Liver (tissue), 8 donors: ENCODE measurements at regions not wholly inside any gene's neighbourhood (a gene's known extent, or its start where the extent isn't known, plus 50 kb on each side); places are given as distances from the start of the nearest gene placed in this dataset.
"Not testable (repeated sequence)": the region's sequence is repeated elsewhere in the genome, so short reads cannot be mapped to it uniquely, and the experiment has no call there.

ENCODE experiments used
- DNase-seq: peaks from one replicate; pipeline ENCODE4 v3.0.0-alpha.2; 2017; ENCODE audit warnings: low spot score
- H3K27ac ChIP-seq, 2 donors: one replicate each; pipeline ENCODE4 v1.7.0; 2013; ENCODE audit warnings: inconsistent platforms in 2 of 2, low read length in 2 of 2, control low read depth in 1 of 2, low read depth in 1 of 2, mild to moderate bottlenecking in 1 of 2
- H3K27me3 ChIP-seq, 4 donors: one replicate each; pipeline versions ENCODE4 v1.6.1 to v1.7.0; 2013; ENCODE audit warnings: low read length in 3 of 4, inconsistent platforms in 1 of 4, mild to moderate bottlenecking in 1 of 4, moderate library complexity in 1 of 4; ENCODE audit not compliant: control insufficient read depth in 4 of 4, insufficient read depth in 4 of 4
- H3K36me3 ChIP-seq, 4 donors: one replicate each; pipeline versions ENCODE4 v1.6.1 to v1.7.0; 2013; ENCODE audit warnings: low read length in 3 of 4, mild to moderate bottlenecking in 3 of 4, low read depth in 1 of 4, moderate library complexity in 1 of 4; ENCODE audit not compliant: control insufficient read depth in 4 of 4, insufficient read depth in 3 of 4
- H3K4me1 ChIP-seq, 4 donors: one replicate each; pipeline versions ENCODE4 v1.6.1 to v1.7.0; 2013; ENCODE audit warnings: low read length in 3 of 4, mild to moderate bottlenecking in 3 of 4, moderate library complexity in 1 of 4; ENCODE audit not compliant: control insufficient read depth in 4 of 4, insufficient read depth in 4 of 4
- H3K4me3 ChIP-seq, 3 donors: one replicate each; pipeline versions ENCODE4 v1.6.1 to v1.7.0; 2013; ENCODE audit warnings: low read length in 3 of 3, control low read depth in 1 of 3, low read depth in 1 of 3, mild to moderate bottlenecking in 1 of 3
- H3K9ac ChIP-seq, 2 donors: one replicate each; pipeline ENCODE4 v1.7.0; 2013; ENCODE audit warnings: low read length in 2 of 2, mild to moderate bottlenecking in 2 of 2, moderate library complexity in 2 of 2, control low read depth in 1 of 2, low read depth in 1 of 2
- H3K9me3 ChIP-seq, 4 donors: one replicate each; pipeline versions ENCODE4 v1.6.1 to v1.7.0; 2013; ENCODE audit warnings: low read length in 3 of 4; ENCODE audit not compliant: control insufficient read depth in 4 of 4
- ATF3 ChIP-seq: IDR thresholded peaks from 2 replicates; pipeline ENCODE4 v1.6.1; 2016; ENCODE audit warnings: antibody characterized with exemption
- CTCF ChIP-seq: fragments of 150-350 bp; IDR thresholded peaks from 2 replicates; pipeline ENCODE4 v1.5.1; 2017; ENCODE audit warnings: improper control_type of control experiment, low read depth, low read length; ENCODE audit not compliant: missing input control
- EGR1 ChIP-seq, 2 donors: IDR thresholded peaks; 2 replicates each; pipeline ENCODE4 v1.6.1; 2016 to 2018; ENCODE audit warnings: antibody characterized with exemption in 2 of 2, low read depth in 2 of 2
- FOXA1 ChIP-seq: IDR thresholded peaks from 2 replicates; pipeline ENCODE4 v1.6.1; 2016; ENCODE audit warnings: antibody characterized with exemption
- FOXA2 ChIP-seq: IDR thresholded peaks from 2 replicates; pipeline ENCODE4 v1.6.1; 2016; ENCODE audit warnings: antibody characterized with exemption
- GABPA ChIP-seq, 2 donors: IDR thresholded peaks in 1 of 2; conservative IDR thresholded peaks in 1 of 2; 2 replicates each; pipeline ENCODE4 v1.6.1; 2016; ENCODE audit warnings: antibody characterized with exemption in 2 of 2, mild to moderate bottlenecking in 1 of 2, moderate library complexity in 1 of 2
- HNF4A ChIP-seq, 2 donors: conservative IDR thresholded peaks; 2 replicates each; pipeline ENCODE4 v1.6.1; 2016; ENCODE audit warnings: antibody characterized with exemption in 2 of 2, mild to moderate bottlenecking in 2 of 2
- JUND ChIP-seq, 2 donors: IDR thresholded peaks; 2 replicates each; pipeline ENCODE4 v1.6.1; 2016; ENCODE audit warnings: antibody characterized with exemption in 2 of 2
- MAX ChIP-seq: IDR thresholded peaks from 2 replicates; pipeline ENCODE4 v1.6.1; 2016; ENCODE audit warnings: antibody characterized with exemption
- NR2F2 ChIP-seq: IDR thresholded peaks from 2 replicates; pipeline ENCODE4 v1.6.1; 2016; ENCODE audit warnings: antibody characterized with exemption
- RAD21 ChIP-seq, 2 donors: IDR thresholded peaks; 2 replicates each; pipeline ENCODE4 v1.6.1; 2016; ENCODE audit warnings: antibody characterized with exemption in 2 of 2, mild to moderate bottlenecking in 2 of 2
- RXRA ChIP-seq, 2 donors: IDR thresholded peaks; 2 replicates each; pipeline ENCODE4 v1.6.1; 2017 to 2018; ENCODE audit warnings: antibody characterized with exemption in 2 of 2, mild to moderate bottlenecking in 1 of 2
- SP1 ChIP-seq: IDR thresholded peaks from 2 replicates; pipeline ENCODE4 v1.6.1; 2018; ENCODE audit warnings: antibody characterized with exemption, mild to moderate bottlenecking
- TAF1 ChIP-seq: conservative IDR thresholded peaks from 2 replicates; pipeline ENCODE4 v1.6.1; 2016; ENCODE audit warnings: antibody characterized with exemption, mild to moderate bottlenecking
- WGBS: extraction: QIAGEN DNeasy Blood & Tissue Kit; methylation state at CpG from one replicate; pipeline ENCODE4 v1.1.7; 2013; 5-methylcytosine and 5-hydroxymethylcytosine counted together
- TF ChIP-seq, protein P1 (sequence below): IDR thresholded peaks from 2 replicates; pipeline ENCODE4 v1.6.1; 2016; ENCODE audit warnings: antibody characterized with exemption
- donor health status: healthy.
- donor health status: healthy.
- donor health status: healthy.
- donor health status: healthy.
- donor health status: healthy.

- no peak overlapping the region for H3K9ac ChIP-seq
- DNase-seq = no peak
Observed at GRCh38 chr6:125623085-125623484, 126.3 kb upstream of the HEY2 start.

GRCh38 chr6:125631165-125631564, 118.3 kb upstream of the HEY2 start:
- Histone ChIP-seq H3K27ac (no peak overlapping the region), H3K36me3 (no peaks in the 10 kb centered on the region), H3K9me3 (no peaks in the 10 kb centered on the region), H3K4me1 (no peaks in the 10 kb centered on the region), H3K27me3 (no peaks in the 10 kb centered on the region), H3K4me3 (no peak overlapping the region), H3K9ac (no peak overlapping the region)
- TF ChIP-seq FOXA1 = no peak
- no peak for TF ChIP-seq RXRA (IDR thresholded peaks at IDR 0.05)
- TF ChIP-seq NR2F2 = no peak
- TF ChIP-seq FOXA2 = no peak
- TF ChIP-seq ATF3 = no peak
- TF ChIP-seq RAD21 (IDR thresholded peaks at IDR 0.05) = no peak
- TF ChIP-seq JUND (IDR thresholded peaks at IDR 0.05) = no peak
- TF ChIP-seq CTCF = no peak
- TF ChIP-seq SP1 = no peak
- no peak for TF ChIP-seq GABPA (IDR thresholded peaks at IDR 0.05 in 1 of 2, conservative IDR thresholded peaks at IDR 0.05 in 1 of 2)
- TF ChIP-seq TAF1 = no peak
- TF ChIP-seq, protein P1, sequence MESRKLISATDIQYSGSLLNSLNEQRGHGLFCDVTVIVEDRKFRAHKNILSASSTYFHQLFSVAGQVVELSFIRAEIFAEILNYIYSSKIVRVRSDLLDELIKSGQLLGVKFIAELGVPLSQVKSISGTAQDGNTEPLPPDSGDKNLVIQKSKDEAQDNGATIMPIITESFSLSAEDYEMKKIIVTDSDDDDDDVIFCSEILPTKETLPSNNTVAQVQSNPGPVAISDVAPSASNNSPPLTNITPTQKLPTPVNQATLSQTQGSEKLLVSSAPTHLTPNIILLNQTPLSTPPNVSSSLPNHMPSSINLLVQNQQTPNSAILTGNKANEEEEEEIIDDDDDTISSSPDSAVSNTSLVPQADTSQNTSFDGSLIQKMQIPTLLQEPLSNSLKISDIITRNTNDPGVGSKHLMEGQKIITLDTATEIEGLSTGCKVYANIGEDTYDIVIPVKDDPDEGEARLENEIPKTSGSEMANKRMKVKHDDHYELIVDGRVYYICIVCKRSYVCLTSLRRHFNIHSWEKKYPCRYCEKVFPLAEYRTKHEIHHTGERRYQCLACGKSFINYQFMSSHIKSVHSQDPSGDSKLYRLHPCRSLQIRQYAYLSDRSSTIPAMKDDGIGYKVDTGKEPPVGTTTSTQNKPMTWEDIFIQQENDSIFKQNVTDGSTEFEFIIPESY = no peak
- 62% methylated on average over 1 of the region's 1 CpG for whole genome bisulfite sequencing
- no peak for DNase-seq

More at GRCh38 chr6:125623085-125623484, 126.3 kb upstream of the HEY2 start:
- H3K27ac ChIP-seq = no peak overlapping the region
- no peaks in the 10 kb centered on the region for H3K9me3 ChIP-seq
- no peak for TF ChIP-seq EGR1 (IDR thresholded peaks at IDR 0.05; ENCODE audit: low read depth in 2 of 2)
- no peak for TF ChIP-seq MAX
- no peak for TF ChIP-seq NR2F2
- no peak for TF ChIP-seq JUND (IDR thresholded peaks at IDR 0.05)
- no peak for TF ChIP-seq ATF3
- no peak for TF ChIP-seq RAD21 (IDR thresholded peaks at IDR 0.05)
- no peak for TF ChIP-seq RXRA (IDR thresholded peaks at IDR 0.05)
- no peak for TF ChIP-seq HNF4A (conservative IDR thresholded peaks at IDR 0.05)
- TF ChIP-seq FOXA2 = no peak
- no peak for TF ChIP-seq GABPA (IDR thresholded peaks at IDR 0.05 in 1 of 2, conservative IDR thresholded peaks at IDR 0.05 in 1 of 2)
- TF ChIP-seq, protein P1 = no peak
- no peaks in the 10 kb centered on the region for H3K36me3 ChIP-seq
- H3K4me3 ChIP-seq = no peak overlapping the region
- H3K27me3 ChIP-seq = no peaks in the 10 kb centered on the region
- H3K4me1 ChIP-seq = no peaks in the 10 kb centered on the region

DNA sequence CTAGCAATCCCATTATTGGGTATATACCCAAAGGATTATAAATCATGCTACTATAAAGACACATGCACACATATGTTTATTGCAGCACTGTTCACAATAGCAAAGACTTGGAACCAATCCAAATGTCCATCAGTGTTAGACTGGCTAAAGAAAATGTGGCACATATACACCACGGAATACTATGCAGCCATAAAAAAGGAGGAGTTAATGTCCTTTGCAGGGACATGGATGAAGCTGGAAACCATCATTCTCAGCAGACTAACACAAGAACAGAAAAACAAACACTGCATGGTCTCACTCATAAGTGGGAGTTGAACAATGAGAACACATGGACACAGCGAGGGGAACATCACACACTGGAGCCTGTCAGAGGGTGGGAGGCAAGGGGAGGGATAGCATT, 113.4 kb upstream of the HEY2 start:
- H3K36me3 ChIP-seq, H3K9ac ChIP-seq, H3K9me3 ChIP-seq, DNase-seq, H3K27me3 ChIP-seq, H3K27ac ChIP-seq, H3K4me1 ChIP-seq, H3K4me3 ChIP-seq: not testable (repeated sequence)
- 95% methylated on average over 2 of the region's 2 CpGs for WGBS
